ENCODE measurements at regions not wholly inside any gene's neighbourhood (a gene's known extent, or its start where the extent isn't known, plus 50 kb on each side); places are given as distances from the start of the nearest gene placed in this dataset.
"Not testable (repeated sequence)": the region's sequence is repeated elsewhere in the genome, so short reads cannot be mapped to it uniquely, and the experiment has no call there.

DNA sequence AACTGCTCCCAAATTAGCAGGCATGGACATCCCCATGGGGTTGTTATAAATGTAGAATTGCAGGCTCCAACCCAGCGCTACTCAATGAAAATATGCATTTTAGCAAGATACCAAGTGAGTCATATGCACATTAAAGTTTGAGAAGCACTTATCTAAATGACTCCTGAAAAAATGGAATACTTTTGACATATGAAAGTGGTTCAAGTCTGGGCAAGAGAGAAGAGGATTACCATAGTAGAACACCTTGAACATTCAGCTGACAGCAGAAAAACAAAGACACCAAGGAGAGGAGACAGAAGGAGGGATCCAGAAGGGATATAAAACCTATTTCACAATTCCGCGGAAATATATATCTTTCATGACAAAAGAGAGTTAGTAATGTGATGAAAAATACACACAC, 63.2 kb upstream of the CT83 start:
- no peaks in the 10 kb centered on the region for H3K27me3 Mint-ChIP-seq (ENCODE audit: low read depth)
- no peaks in the 10 kb centered on the region for H3K36me3 Mint-ChIP-seq (ENCODE audit: low read depth)
- DNase-seq (ENCODE audit: low spot score), result no peak
- H3K4me3 Mint-ChIP-seq (ENCODE audit: unreplicated experiment), result no peak overlapping the region
- TF ChIP-seq, protein P1, sequence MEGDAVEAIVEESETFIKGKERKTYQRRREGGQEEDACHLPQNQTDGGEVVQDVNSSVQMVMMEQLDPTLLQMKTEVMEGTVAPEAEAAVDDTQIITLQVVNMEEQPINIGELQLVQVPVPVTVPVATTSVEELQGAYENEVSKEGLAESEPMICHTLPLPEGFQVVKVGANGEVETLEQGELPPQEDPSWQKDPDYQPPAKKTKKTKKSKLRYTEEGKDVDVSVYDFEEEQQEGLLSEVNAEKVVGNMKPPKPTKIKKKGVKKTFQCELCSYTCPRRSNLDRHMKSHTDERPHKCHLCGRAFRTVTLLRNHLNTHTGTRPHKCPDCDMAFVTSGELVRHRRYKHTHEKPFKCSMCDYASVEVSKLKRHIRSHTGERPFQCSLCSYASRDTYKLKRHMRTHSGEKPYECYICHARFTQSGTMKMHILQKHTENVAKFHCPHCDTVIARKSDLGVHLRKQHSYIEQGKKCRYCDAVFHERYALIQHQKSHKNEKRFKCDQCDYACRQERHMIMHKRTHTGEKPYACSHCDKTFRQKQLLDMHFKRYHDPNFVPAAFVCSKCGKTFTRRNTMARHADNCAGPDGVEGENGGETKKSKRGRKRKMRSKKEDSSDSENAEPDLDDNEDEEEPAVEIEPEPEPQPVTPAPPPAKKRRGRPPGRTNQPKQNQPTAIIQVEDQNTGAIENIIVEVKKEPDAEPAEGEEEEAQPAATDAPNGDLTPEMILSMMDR (IDR thresholded peaks at IDR 0.05), result no peak
- H3K4me1 Mint-ChIP-seq (ENCODE audit: low read depth), result no peaks in the 10 kb centered on the region
- H3K27ac Mint-ChIP-seq (ENCODE audit: unreplicated experiment), result no peak overlapping the region
- peaks cover 3% of the 10 kb centered on the region for H3K9me3 Mint-ChIP-seq (ENCODE audit: low read depth)

DNA sequence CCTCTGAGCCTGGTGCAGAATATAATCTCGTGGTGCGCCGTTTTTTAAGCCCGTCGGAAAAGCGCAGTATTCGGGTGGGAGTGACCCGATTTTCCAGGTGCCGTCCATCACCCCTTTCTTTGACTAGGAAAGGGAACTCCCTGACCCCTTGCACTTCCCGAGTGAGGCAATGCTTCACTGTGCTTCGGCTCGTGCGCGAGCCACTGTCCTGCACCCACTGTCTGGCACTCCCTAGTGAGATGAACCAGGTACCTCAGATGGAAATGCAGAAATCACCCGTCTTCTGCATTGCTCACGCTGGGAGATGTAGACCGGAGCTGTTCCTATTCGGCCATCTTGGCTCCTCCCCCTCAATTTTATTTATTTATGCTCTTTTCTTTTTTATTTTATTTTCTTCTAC, 57.5 kb upstream of the CT83 start:
- not testable (repeated sequence) for H3K4me1 Mint-ChIP-seq (ENCODE audit: low read depth); H3K27ac Mint-ChIP-seq (ENCODE audit: unreplicated experiment); H3K27me3 Mint-ChIP-seq (ENCODE audit: low read depth); H3K36me3 Mint-ChIP-seq (ENCODE audit: low read depth); H3K9me3 Mint-ChIP-seq (ENCODE audit: low read depth); H3K4me3 Mint-ChIP-seq (ENCODE audit: unreplicated experiment)
- DNase-seq (ENCODE audit: low spot score), result peak; percentile 8

All from chondrocyte (in vitro differentiated cells).